ENCODE measurements at regions not wholly inside any gene's neighbourhood (a gene's known extent, or its start where the extent isn't known, plus 50 kb on each side); places are given as distances from the start of the nearest gene placed in this dataset.

DNA sequence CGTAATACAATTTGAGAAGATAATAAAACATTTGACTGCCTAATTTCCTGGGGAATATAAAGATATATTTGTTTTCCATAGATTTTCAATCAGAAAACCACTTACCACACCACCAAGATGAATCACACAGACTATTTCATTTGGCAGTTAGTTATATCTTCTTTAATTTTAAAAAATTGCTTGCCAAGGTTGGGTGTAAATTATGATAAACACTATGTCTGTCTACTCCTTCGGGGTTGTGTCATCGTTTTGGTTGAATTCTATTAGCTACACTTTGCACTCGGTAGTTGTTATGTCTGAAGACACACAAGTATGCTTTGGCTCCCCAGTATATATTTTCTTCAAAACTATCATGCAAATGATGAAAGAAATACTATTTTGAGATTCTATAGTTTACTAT lies 594.8 kb upstream of the SEMA3D start:
- no peak for DNase-seq (ENCODE audit: low spot score)

DNA sequence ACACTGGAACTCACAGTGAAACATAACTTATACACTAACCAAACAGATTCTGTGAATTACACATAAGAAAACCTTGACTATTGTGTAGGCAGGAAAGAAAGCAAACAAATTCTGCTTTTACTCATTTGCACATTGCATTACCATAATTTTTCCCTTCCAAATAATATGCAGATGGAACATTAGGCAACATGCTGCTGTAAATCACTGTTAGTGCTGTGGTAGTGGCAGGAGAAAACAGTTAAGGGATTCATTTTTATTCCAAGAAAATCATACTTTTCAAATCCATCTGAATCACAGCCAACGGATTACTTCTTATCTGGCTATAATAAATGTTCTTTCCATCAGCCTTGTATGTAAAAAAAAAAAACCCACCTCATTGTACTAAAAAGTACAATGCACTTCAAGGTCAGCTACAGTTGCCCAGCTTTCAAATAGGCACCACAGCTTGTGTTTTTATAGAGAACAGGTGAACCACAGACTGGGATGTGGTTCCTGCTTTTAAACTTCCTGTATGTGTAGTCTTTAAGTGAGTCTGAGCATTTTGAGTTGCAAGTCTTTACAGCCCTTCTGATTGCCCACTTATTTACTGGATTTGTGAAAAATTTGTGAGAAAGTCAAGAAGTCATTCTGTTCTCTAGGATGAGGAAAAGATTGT lies 590.0 kb upstream of the SEMA3D start:
- DNase-seq (ENCODE audit: low spot score) = no peak

DNA sequence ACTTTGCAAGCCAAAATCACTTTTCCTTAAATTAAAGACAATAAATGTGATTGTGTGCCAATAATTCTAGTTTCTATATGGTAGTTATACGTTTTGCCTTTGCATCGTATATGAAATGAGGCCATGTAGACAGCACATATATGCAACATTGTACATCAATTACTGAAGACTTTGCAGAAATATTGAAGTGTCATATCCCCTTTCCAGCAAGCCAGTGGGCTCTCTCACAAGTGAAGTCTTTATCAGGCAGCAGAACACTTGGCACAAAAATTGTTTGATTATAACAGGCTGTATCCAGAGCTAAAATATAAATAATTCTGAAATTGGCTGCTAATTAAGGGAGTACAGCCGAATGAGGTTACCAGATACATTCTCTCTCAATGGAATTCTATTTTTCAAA lies 588.6 kb upstream of the SEMA3D start:
- DNase-seq (ENCODE audit: low spot score) = no peak

DNA sequence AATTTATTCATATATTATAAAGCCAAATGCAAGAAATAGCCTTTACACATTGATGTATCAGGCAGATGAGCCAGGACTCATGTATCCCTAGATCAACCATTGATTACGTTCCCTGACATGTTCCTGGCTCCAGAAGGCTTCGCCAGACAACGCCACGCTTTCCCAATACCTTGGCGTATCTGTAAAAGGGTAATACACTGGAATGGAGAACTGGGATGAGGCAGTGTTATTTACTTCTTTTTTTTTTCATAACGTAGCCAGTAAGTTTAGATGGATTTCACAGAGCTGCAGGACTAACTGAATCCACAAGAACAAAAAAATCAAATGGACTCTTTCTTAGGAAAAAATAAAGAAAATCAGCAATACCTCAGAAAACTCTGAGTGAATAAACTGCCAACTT lies 588.1 kb upstream of the SEMA3D start:
- no peak for DNase-seq (ENCODE audit: low spot score)

DNA sequence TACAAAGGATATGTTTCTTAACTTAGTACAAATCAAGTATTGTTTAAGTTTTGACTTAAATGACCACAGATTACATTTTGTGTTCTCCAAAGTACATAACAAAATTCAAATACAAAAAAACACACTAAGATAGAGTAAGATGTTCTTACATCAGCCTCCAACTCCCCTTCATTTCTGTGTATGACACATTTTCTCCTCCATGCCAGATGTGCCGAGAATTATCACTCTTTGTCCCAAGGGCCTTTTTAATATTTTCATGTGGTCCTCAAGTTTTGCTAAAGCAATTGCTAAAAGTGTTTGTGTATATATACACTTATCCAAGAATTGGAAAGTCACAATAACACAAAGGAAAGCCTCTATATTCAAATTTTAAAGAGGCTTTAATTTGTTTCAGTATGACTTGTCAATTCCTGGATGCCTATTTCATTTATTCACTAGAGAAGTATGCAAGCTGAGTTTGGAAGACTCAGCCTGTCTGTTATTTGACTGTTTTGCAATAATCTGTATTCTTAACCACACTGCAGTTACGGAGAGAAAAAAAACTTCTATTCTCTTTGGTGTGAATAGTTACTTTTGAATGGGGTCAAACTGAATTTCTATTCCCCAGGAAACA lies 586.4 kb upstream of the SEMA3D start:
- DNase-seq (ENCODE audit: low spot score) = no peak

DNA sequence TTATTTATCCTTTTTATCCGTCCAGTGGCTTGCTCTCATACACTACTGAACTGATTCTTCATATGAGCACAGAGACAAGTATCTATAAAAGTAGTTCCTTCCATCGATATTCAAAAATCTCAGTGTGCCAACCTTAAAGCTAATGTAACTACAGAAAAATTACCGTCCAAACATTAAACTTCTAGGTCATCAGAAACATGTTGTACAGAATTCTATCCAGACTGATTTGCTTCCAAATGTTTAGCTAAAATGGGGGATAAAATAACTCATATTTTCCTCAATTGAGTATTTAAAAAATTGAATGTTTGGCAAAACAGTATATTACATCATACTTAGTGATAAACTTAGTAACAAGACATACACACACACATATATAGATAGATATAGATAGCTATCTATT lies 584.7 kb upstream of the SEMA3D start:
- no peak for DNase-seq (ENCODE audit: low spot score)

DNA sequence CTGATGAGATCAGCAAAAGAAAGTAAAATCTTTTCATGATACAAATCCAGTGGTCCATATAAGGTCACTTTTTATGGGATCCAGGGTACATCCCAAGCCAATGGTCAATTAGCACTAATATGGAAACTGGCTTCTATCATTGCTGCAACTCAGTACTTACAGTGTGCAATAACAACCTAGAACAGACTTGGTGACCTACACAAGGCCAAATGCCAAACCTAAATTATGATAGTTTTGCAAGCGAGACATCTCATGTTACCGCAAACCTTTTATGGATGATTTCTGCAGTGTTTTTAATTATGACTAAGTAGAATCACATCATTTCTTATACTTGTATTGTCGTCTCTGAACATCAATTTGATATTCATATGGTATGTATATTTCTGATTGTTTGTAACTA lies 583.5 kb upstream of the SEMA3D start:
- no peak for DNase-seq (ENCODE audit: low spot score)

DNA sequence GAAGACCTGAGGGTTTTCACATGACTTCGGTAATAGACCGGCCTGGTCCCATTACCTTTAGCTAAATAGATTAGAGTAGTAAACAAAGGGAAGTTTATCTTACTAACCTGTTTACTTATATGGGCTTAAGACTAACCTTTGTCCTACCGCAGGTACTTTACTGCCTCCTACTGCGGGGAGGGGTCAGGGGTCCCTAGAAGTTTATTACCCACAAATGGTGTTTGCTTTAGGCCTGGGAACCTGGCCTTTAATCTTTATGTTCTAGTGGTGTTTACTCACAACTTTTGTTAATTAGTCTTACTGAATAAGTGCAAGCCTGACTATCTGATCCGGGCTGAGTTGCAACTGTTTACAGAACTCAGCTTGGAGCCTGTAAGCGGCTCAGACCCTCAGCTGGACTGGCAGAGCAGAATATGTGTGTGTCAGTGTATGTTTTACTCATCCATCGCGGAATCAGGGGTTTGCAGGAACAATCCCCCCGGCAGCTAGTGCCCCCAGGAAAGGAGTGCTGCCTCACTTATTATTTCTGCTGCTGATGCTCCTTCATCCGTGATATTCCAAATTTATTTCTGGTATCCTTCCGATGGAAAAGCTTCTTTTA lies 578.9 kb upstream of the SEMA3D start:
- no peak for DNase-seq (ENCODE audit: low spot score)

DNA sequence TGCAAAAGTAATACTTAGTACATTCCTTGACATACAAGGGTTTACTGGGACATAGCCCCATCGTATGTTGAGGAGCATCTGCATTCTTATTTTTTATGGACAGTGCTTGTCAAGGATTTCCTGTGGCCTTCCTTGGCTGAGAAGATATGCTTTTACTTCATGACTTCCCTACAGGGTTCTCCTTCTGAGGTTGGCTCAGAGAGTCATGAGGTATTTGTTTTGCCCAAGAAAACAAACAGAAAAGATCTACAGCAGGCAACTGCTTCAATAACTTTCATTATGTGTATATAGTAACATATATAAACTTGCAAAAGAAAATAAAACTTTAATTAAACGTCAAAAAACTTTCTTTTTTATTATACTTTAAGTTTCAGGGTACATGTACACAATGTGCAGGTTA lies 577.2 kb upstream of the SEMA3D start:
- no peak for DNase-seq (ENCODE audit: low spot score)

DNA sequence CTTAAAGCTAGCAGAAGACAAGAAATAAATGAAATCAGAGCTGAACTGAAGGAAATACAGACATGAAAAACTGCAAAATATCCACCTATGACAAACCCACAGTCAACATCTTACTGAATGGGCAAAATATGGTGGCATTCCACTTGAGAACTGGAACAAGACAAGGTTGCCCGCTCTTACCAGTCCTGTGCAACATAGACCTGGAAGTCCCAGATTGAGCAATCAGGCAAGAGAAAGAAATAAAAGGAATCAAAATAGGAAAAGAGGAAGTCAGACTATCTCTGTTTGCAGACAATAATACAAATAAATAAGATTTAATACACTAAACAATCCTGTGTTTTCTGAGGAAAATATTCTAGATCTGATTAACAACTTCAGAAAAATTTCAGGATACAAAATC lies 570.5 kb upstream of the SEMA3D start:
- no peak for DNase-seq (ENCODE audit: low spot score)

DNA sequence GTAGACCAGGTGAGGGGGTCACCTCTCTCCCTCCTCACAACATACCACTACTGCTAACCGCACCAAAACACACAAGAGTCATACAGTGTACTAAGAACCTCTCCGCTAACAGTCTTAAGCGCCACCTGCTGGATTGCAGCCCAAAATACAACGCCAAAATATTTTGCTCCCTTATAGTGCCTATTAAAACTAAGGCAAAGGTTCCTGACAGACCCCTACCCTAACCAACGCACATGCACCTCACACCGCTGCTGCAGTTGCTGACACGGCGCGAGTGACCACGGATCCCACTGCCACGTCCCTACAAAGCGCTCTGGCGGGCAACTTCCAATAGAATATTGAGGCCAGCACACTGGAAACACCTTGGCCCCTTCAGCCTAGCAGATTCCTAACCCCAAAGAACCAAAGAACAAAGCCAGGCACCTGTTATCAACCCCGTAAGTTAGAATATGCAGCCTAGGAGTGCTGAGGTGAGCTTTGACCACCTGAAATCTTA lies 563.6 kb upstream of the SEMA3D start:
- no peak for DNase-seq (ENCODE audit: low spot score)

DNA sequence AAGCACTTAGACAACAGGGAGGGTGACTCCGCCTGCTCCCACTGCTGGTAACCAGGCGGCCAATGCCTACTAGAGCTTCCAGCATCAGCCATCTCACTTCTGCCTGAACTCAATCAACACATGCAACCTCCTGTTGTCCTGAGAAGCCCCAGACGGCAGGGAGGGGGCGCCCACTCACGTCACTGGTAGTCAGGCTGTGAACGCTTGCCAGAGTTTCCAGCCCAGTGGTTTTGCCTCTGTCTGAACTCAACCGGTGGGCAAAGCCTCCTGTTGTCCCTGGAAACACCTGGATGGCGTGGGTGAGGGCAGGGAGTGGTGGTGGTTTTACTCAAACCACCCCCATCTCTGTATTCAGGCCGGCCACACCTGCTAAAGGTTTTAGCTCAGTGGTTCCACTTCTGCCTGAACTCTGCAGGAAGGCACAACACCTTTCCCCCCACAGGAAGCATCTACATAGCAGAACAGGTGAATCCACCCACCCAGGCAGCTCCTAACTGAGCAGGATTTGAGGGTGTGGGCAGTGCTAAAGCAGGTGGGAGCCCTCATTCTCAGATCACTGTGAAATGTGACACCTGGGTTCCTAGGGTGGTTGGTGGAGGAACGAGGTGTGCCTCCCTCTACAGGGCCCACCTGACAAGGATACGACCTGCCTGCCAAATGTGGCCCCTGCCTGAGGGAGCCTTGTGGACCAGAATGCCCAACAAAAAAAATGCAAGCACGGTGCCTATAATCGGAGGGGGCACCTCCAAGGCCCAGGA lies 563.0 kb upstream of the SEMA3D start:
- DNase-seq (ENCODE audit: low spot score) = no peak

DNA sequence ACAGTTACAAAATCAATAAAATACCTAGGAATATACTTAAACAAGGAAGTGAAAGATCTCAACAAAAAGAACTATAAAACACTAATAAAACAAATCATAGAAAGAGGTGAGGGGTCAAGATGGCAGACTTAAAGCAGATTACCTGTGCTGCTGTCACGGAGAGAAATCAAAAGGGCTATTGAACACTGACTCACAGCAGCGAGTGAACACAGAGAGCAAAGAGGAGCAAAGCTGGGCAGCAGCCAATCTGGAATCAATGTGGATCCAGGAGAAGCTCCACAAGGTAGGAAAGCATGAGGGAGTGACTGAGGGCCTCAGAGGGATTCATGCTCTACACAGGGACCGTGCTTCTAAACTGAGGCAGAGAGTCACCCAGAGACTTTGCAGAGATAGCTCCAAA lies 562.0 kb upstream of the SEMA3D start:
- DNase-seq (ENCODE audit: low spot score) = no peak

DNA sequence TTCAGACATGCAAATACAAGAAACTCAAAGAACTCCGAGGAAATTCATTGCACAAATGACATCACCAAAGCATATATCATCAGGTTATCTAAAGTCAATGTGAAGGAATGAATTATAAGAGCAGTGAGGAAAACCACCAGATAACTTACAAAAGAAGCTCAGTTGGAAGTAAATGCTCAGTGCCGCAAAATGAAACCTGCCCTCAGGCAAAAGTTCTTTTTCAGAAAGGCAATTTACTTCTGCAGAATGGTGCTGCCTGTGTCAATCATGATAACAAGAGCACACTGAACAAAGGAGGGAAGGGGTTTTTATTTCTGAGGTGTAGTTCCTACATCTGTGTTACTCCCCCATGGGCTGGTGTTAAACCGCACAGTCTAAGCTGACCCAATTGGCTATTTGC lies 550.6 kb upstream of the SEMA3D start:
- no peak for DNase-seq (ENCODE audit: low spot score)

DNA sequence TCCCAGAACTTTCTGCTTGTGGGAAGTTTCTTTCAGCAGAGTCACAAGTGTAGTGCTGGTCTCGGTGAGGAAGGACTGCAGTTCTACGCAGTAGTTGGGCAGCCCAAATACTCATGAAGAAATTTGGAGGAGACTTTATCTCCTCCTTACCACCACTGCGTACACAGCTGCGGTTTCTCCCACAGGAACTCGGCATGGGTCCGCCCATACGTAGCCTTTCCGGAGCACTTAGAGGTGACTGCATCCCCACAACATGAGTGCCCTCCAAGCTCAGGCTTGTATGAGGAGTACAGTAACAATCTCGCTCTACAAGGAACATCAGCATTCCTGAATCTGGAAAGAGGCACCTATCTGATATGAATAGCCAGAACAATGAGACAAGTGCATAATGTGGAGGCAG lies 549.2 kb upstream of the SEMA3D start:
- DNase-seq (ENCODE audit: low spot score) = no peak

DNA sequence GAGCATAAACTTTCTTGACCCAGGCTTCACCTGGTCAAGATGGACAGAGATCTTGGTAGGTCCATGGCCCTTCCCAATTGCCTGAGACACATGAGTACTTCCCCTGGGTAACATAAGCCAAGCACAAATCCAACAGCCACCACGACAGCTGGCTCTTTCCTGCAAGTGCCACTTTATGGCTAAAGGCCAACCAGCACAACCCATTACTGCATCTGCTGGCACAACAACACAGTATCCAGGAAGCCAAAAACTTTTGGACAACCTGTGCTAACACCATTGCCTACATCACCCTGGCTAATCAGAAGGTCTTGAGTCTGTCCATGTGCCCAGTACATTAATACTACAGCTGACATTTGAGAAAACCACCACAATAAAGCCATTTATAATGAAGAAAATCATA lies 548.0 kb upstream of the SEMA3D start:
- DNase-seq (ENCODE audit: low spot score) = no peak

DNA sequence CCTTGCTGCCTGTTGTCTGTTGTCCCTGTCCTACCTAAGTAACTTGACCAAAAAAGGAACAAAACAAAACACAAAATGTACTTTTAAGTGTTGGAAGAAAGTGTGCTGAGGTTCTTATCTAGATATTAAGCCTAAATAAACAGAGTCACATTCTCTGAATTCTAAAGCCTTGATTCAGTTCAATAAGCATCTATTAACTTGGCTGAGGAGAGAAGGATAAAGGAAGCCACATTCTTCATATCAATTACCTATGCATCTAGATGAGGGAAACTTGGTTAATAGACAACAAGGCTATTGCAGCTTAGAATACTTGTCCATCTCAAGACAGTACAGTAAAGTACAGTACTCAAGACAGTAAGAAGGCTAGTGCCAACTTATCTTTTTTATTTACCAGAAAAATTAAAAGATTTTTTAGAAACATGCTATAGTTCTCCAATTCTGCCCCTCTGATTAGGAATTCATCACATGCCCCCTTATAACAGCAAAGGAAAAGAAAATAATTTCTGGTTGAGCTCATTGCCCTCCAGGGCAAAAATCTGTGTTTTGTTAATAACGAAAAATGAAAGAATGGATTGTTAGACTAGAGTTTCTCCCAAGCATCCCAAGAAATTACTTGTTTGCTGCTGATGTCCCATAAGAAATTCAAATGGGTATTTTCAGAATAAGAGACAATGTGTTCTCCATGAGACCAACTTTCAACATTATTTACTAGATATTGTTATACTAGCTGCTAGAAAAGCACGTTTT lies 546.5 kb upstream of the SEMA3D start:
- no peak for DNase-seq (ENCODE audit: low spot score)

DNA sequence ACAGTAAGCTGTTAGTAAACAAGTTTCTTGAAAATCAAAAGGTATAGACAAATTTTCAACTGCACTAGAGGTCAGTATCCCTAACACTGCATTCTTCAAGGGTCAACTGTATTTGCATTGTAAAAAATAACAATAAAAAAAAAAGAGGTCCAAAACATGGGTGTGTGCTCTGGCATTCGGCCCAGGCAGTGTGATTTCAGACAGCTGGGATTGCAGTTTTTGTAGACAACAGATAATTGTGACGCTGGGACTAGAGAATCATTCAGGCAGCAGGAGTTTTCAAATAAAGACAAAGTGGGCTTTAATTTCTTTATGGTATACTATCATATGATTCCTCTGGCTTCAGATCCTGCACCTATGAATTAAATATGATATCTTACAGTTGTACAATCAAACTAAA lies 543.2 kb upstream of the SEMA3D start:
- peak; percentile 7 for DNase-seq (ENCODE audit: low spot score)

DNA sequence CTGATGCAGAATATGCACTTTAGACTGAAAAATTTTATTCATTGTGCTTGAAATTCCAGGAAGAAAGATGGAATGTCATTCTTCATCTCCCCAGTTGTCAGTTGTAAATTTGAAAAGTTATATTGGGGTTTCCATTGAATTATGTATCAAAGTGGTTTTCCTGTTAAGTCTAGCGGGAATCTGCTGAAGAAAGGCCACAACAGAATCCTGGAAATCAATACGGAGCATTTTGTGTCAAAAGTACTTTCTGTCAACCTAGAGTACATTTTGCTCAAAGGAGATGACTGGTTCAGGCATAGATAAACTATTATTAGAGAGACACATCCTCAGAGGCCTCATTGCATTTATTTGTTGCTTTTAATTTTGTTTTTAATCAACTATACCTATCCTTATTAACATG lies 538.2 kb upstream of the SEMA3D start:
- DNase-seq (ENCODE audit: low spot score) = no peak

DNA sequence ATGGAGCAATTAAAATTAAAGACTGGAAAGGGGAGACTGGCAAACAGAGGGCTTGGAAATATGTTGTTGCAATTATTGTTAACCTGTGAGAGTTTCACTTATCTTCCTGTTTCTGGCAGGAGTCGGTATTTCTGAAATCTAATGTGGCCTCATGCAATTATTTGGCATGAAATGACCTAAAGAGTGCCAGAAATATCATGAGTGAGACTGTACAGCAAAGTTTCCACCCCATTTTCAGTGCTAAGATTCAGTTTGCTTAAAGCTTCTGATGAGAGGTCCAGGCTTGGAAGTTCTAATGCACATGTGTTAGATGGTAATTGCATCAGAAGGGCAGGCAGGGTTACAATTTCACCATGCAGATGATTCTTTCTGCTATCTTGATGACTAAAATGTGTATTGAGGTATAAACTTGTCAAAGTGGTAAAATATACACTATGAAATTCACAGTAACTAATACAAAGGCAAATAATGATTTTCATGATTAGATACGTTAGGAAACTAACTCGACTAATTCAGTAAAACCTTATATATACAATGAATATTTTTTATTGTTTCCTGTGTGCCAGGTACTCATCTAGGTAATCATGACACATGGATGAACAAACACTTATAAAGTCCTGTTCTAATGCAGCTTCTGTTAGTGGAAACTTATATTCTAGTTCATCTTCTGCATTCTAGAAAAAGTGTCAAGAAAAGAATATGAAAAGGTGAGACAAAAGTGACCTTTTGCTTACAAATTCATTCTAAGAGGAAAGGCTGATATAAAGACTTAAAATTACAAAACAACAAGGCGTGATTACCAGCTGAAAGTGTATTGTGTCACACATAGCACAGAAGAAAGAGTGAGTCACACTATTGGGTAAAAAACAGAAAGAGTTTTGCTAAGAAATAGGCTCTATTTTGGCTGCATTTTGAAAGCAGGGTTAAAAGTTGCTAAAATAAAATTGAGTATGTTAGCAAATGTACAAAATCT lies 533.4 kb upstream of the SEMA3D start:
- DNase-seq (ENCODE audit: low spot score) = no peak

DNA sequence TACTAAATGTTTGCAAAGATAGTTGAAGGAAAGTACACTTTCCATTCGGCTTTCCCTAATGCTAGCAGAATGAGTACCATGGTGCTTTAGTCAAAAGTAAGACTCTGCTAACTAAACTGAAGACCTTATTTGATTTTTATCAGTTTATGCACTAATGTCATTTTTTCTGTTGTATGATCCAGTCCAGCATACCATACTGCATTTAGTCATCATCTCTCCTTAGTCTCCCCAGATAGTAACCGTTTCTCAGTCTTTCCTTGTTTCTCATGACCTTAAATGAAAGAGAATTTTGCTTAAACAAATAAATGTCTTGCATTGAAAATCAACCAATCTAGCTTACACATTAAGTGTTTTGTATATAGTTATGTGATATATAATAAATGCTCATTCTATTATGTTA lies 529.5 kb upstream of the SEMA3D start:
- no peak for DNase-seq (ENCODE audit: low spot score)

Measured in putamen (tissue), 1 donor.